ENCODE measurements at regions not wholly inside any gene's neighbourhood (a gene's known extent, or its start where the extent isn't known, plus 50 kb on each side); places are given as distances from the start of the nearest gene placed in this dataset.

GRCh38 chr1:234975122-234975940, 153.3 kb downstream of the TOMM20 start:
- no peak overlapping the region for H3K27ac ChIP-seq (ENCODE audit: low read length)
- H3K4me1 ChIP-seq (ENCODE audit: insufficient read depth, low read length): peaks cover 33% of the 10 kb centered on the region
- H3K4me3 ChIP-seq (ENCODE audit: low read length): no peak overlapping the region
- H3K9me3 ChIP-seq (ENCODE audit: insufficient read depth, low read depth, low read length): no peaks in the 10 kb centered on the region
- no peak overlapping the region for H3K9ac ChIP-seq (ENCODE audit: low read depth, low read length)
- no peaks in the 10 kb centered on the region for H3K27me3 ChIP-seq (ENCODE audit: insufficient read depth, low read length)
- no peaks in the 10 kb centered on the region for H3K36me3 ChIP-seq (ENCODE audit: insufficient read depth, low read depth, low read length)

DNA sequence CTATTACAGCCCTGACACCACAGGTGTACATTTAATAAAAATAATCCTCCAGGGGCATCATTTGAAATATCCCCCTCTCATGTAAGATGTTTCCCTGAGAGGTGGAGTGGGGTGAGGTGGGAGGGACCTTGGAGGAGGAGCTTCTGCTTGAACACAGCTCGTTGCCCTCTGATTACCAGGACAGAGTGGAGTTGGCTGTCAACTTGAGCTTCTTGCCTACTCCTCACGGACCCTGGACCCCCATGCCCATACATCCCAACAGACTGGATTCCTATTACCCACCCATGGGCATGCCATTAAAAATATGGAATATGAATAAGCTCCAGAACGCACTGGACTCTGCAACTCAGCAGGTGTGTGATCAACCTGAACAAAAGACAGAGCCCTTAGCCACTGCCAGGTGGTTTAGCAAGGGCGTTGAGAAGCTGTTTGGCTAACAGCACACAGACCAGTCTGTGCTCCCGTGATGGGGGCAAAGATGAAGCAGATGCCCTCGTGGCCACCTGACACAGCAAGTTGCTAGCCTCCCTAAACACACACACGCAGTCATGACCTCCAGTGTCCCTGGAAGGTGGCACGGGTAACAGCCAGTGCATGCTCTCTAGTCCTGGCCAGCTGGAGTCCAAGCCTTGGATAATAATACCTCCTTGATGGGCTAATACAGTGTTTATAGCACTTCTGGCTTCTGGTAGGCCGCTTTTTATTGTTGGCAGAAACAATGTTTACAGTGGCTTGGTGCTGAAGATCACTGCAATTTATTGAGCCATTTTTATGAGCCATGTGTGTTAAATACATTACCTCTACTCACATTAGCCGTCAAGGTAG, 155.0 kb downstream of the TOMM20 start:
- Histone ChIP-seq H3K4me1 (ENCODE audit: insufficient read depth, low read length) (peaks cover 39% of the 10 kb centered on the region), H3K9ac (ENCODE audit: low read depth, low read length) (no peak overlapping the region)

DNA sequence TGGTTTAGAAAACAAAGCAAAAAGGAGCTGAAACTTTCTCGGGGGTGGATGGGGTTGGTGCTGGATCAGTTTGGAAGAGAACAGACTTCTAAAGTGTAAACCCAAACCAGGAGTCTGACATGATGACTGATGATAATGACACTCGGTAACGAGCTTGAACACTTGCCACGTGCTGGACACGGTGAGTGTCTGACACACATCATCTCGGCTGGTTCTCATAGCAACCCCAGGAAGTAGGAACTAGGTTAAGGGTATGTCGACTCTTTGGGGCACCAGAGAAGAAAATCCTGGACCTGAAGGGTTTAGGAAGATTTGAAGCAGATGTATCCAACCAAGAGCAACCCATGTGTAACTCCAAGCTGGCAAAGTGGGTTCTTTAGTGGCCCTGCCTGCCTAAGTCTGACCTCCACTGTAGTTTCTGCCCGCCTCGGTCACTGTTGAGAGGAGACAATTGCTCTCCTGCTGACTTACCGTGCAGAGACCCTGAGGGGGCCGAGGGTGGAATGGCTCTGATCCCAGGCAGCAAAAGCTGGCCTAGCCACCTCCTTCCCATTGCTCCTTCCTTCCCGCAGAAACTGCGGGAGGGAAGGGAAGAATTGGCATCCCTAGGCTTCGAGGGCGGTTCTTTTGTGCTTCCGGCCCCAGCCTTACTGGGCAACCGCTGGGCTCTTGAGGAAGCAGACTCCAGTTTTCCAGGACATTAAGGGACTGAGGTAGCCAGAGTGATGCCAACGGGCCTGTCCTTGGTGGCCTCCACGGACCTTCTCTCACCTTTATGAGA, 156.0 kb downstream of the TOMM20 start:
- H3K9me3 ChIP-seq (ENCODE audit: insufficient read depth, low read depth, low read length): no peaks in the 10 kb centered on the region
- H3K27ac ChIP-seq (ENCODE audit: low read length): no peak overlapping the region
- H3K4me3 ChIP-seq (ENCODE audit: low read length): no peak overlapping the region
- H3K9ac ChIP-seq (ENCODE audit: low read depth, low read length): no peak overlapping the region; the same call in 1 of the 2 replicates
- peaks cover 38% of the 10 kb centered on the region for H3K4me1 ChIP-seq (ENCODE audit: insufficient read depth, low read length)
- no peaks in the 10 kb centered on the region for H3K36me3 ChIP-seq (ENCODE audit: insufficient read depth, low read depth, low read length)
- peaks cover 13% of the 10 kb centered on the region; the same call in 1 of the 2 replicates for H3K27me3 ChIP-seq (ENCODE audit: insufficient read depth, low read length)

More for the DNA sequence above, 155.0 kb downstream of the TOMM20 start:
- H3K27me3 ChIP-seq (ENCODE audit: insufficient read depth, low read length): peaks cover 10% of the 10 kb centered on the region; the same call in 1 of the 2 replicates
- H3K9me3 ChIP-seq (ENCODE audit: insufficient read depth, low read depth, low read length): no peaks in the 10 kb centered on the region
- H3K4me3 ChIP-seq (ENCODE audit: low read length): no peak overlapping the region
- H3K27ac ChIP-seq (ENCODE audit: low read length): no peak overlapping the region
- no peaks in the 10 kb centered on the region for H3K36me3 ChIP-seq (ENCODE audit: insufficient read depth, low read depth, low read length)

GRCh38 chr1:234971586-234972297, 156.9 kb downstream of the TOMM20 start:
- no peaks in the 10 kb centered on the region for H3K36me3 ChIP-seq (ENCODE audit: insufficient read depth, low read depth, low read length)
- H3K9ac ChIP-seq (ENCODE audit: low read depth, low read length): peak overlapping the region; percentile 68; the same call in 1 of the 2 replicates
- H3K27ac ChIP-seq (ENCODE audit: low read length): peak overlapping the region; percentile 25

GRCh38 chr1:234970731-234971476, 157.7 kb downstream of the TOMM20 start:
- Histone ChIP-seq H3K4me3 (ENCODE audit: low read length) (peak overlapping the region; percentile 61; the same call in 1 of the 2 replicates), H3K9me3 (ENCODE audit: insufficient read depth, low read depth, low read length) (no peaks in the 10 kb centered on the region), H3K9ac (ENCODE audit: low read depth, low read length) (peak overlapping the region; percentile 68; the same call in 1 of the 2 replicates), H3K27ac (ENCODE audit: low read length) (peak overlapping the region; percentile 25), H3K4me1 (ENCODE audit: insufficient read depth, low read length) (peaks cover 38% of the 10 kb centered on the region), H3K36me3 (ENCODE audit: insufficient read depth, low read depth, low read length) (no peaks in the 10 kb centered on the region), H3K27me3 (ENCODE audit: insufficient read depth, low read length) (peaks cover 13% of the 10 kb centered on the region; the same call in 1 of the 2 replicates)

More at GRCh38 chr1:234971586-234972297, 156.9 kb downstream of the TOMM20 start:
- peaks cover 38% of the 10 kb centered on the region for H3K4me1 ChIP-seq (ENCODE audit: insufficient read depth, low read length)
- no peak overlapping the region for H3K4me3 ChIP-seq (ENCODE audit: low read length)
- H3K27me3 ChIP-seq (ENCODE audit: insufficient read depth, low read length): peaks cover 13% of the 10 kb centered on the region; the same call in 1 of the 2 replicates
- H3K9me3 ChIP-seq (ENCODE audit: insufficient read depth, low read depth, low read length): no peaks in the 10 kb centered on the region

DNA sequence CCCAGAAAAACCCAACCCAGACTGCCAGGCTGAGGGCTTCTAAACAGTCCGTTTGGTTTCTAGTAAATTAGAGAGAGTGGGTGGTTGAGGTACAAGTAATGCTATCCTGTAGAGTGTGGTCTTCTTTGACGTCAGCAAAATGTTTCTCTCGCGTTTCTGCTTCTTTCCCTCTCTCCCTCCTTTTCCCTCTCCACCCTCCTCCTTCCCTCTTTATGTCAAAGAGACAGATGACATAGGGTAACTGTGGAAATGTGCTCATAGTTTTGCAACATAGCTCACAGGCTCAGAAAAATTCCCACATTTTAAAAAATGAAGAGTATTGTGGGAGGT, 158.3 kb downstream of the TOMM20 start:
- Histone ChIP-seq H3K36me3 (ENCODE audit: insufficient read depth, low read depth, low read length) (no peaks in the 10 kb centered on the region), H3K27ac (ENCODE audit: low read length) (no peak overlapping the region), H3K9me3 (ENCODE audit: insufficient read depth, low read depth, low read length) (no peaks in the 10 kb centered on the region), H3K4me3 (ENCODE audit: low read length) (peak overlapping the region; percentile 61; the same call in 1 of the 2 replicates), H3K9ac (ENCODE audit: low read depth, low read length) (peak overlapping the region; percentile 68; the same call in 1 of the 2 replicates), H3K4me1 (ENCODE audit: insufficient read depth, low read length) (peaks cover 38% of the 10 kb centered on the region), H3K27me3 (ENCODE audit: insufficient read depth, low read length) (peaks cover 13% of the 10 kb centered on the region; the same call in 1 of the 2 replicates)

GRCh38 chr1:234969581-234970400, 158.8 kb downstream of the TOMM20 start:
- Histone ChIP-seq H3K27ac (ENCODE audit: low read length) (peak overlapping the region; percentile 1), H3K4me1 (ENCODE audit: insufficient read depth, low read length) (peaks cover 38% of the 10 kb centered on the region), H3K27me3 (ENCODE audit: insufficient read depth, low read length) (peaks cover 13% of the 10 kb centered on the region; the same call in 1 of the 2 replicates), H3K9ac (ENCODE audit: low read depth, low read length) (peak overlapping the region; percentile 68; the same call in 1 of the 2 replicates), H3K4me3 (ENCODE audit: low read length) (peak overlapping the region; percentile 61; the same call in 1 of the 2 replicates), H3K36me3 (ENCODE audit: insufficient read depth, low read depth, low read length) (no peaks in the 10 kb centered on the region), H3K9me3 (ENCODE audit: insufficient read depth, low read depth, low read length) (no peaks in the 10 kb centered on the region)

GRCh38 chr1:234969011-234969441, 159.6 kb downstream of the TOMM20 start:
- Histone ChIP-seq H3K9me3 (ENCODE audit: insufficient read depth, low read depth, low read length) (no peaks in the 10 kb centered on the region), H3K4me1 (ENCODE audit: insufficient read depth, low read length) (peaks cover 38% of the 10 kb centered on the region), H3K27ac (ENCODE audit: low read length) (no peak overlapping the region), H3K4me3 (ENCODE audit: low read length) (no peak overlapping the region), H3K27me3 (ENCODE audit: insufficient read depth, low read length) (peaks cover 13% of the 10 kb centered on the region; the same call in 1 of the 2 replicates), H3K9ac (ENCODE audit: low read depth, low read length) (peak overlapping the region; percentile 68; the same call in 1 of the 2 replicates), H3K36me3 (ENCODE audit: insufficient read depth, low read depth, low read length) (no peaks in the 10 kb centered on the region)

- no peak overlapping the region for H3K9ac ChIP-seq (ENCODE audit: low read depth, low read length)
- H3K36me3 ChIP-seq (ENCODE audit: insufficient read depth, low read depth, low read length): no peaks in the 10 kb centered on the region
- peaks cover 13% of the 10 kb centered on the region; the same call in 1 of the 2 replicates for H3K27me3 ChIP-seq (ENCODE audit: insufficient read depth, low read length)
- H3K9me3 ChIP-seq (ENCODE audit: insufficient read depth, low read depth, low read length): no peaks in the 10 kb centered on the region
- peaks cover 38% of the 10 kb centered on the region for H3K4me1 ChIP-seq (ENCODE audit: insufficient read depth, low read length)
- no peak overlapping the region for H3K4me3 ChIP-seq (ENCODE audit: low read length)
- no peak overlapping the region for H3K27ac ChIP-seq (ENCODE audit: low read length)
Measured at GRCh38 chr1:234968451-234968850, 160.2 kb downstream of the TOMM20 start.

Data from iPS-20b (cell line).